ENCODE measurements at regions not wholly inside any gene's neighbourhood (a gene's known extent, or its start where the extent isn't known, plus 50 kb on each side); places are given as distances from the start of the nearest gene placed in this dataset.

DNA sequence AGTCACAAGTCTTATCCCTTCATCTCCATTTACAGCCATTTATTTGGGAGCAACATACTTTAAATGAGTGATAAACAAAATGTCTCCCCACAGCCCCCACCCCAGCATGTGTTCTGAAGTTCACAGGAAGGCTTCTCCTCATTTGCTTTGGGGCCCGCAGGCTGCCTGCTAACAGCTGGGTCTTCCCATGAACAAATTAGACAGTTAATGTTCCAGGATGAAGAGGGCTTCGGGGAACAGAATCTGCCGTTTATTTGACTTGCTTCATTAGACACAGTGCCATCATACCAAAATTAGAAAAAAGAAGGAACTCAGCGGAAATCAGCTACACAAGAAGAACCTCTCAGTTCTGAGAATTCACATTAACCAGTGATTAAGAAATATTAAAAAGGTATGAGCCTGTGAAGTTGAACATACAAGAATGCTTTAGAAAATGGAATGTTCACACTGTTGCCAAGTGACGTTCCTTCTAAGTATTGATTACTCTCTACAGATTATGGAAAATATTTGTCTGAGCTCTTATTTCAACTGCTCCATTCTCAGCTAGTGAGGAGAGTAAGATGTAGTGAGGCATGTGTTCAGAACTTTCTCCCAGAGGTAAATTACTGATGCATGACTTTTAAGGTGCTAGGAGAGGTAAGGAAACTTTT lies 107.5 kb upstream of the THBS1 start:
- no peak for TF ChIP-seq POLR2A (IDR thresholded peaks at IDR 0.05)
- TF ChIP-seq, protein P1, sequence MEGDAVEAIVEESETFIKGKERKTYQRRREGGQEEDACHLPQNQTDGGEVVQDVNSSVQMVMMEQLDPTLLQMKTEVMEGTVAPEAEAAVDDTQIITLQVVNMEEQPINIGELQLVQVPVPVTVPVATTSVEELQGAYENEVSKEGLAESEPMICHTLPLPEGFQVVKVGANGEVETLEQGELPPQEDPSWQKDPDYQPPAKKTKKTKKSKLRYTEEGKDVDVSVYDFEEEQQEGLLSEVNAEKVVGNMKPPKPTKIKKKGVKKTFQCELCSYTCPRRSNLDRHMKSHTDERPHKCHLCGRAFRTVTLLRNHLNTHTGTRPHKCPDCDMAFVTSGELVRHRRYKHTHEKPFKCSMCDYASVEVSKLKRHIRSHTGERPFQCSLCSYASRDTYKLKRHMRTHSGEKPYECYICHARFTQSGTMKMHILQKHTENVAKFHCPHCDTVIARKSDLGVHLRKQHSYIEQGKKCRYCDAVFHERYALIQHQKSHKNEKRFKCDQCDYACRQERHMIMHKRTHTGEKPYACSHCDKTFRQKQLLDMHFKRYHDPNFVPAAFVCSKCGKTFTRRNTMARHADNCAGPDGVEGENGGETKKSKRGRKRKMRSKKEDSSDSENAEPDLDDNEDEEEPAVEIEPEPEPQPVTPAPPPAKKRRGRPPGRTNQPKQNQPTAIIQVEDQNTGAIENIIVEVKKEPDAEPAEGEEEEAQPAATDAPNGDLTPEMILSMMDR (IDR thresholded peaks at IDR 0.05): no peak
- TF ChIP-seq POLR2AphosphoS5 (IDR thresholded peaks at IDR 0.05): no peak

All from transverse colon (tissue), 4 donors.